Peyer's patch (tissue), 4 donors: ENCODE measurements at regions not wholly inside any gene's neighbourhood (a gene's known extent, or its start where the extent isn't known, plus 50 kb on each side); places are given as distances from the start of the nearest gene placed in this dataset.

ENCODE experiments used
- CTCF ChIP-seq, 6 experiments: fragments of 450-650 bp in 4 of 6; fragments of 200-600 bp in 2 of 6; sonication (generic) in 1 of 6; IDR thresholded peaks; one replicate each; pipeline ENCODE4 v1.5.1; 2017 to 2019; ENCODE audit warnings: antibody characterized with exemption in 6 of 6, mild to moderate bottlenecking in 3 of 6, moderate library complexity in 1 of 6
- POLR2A ChIP-seq, 2 donors: fragments of 450-650 bp; IDR thresholded peaks; one replicate each; pipeline ENCODE4 v1.5.1; 2017; ENCODE audit warnings: antibody characterized with exemption in 2 of 2, mild to moderate bottlenecking in 2 of 2, moderate library complexity in 2 of 2

DNA sequence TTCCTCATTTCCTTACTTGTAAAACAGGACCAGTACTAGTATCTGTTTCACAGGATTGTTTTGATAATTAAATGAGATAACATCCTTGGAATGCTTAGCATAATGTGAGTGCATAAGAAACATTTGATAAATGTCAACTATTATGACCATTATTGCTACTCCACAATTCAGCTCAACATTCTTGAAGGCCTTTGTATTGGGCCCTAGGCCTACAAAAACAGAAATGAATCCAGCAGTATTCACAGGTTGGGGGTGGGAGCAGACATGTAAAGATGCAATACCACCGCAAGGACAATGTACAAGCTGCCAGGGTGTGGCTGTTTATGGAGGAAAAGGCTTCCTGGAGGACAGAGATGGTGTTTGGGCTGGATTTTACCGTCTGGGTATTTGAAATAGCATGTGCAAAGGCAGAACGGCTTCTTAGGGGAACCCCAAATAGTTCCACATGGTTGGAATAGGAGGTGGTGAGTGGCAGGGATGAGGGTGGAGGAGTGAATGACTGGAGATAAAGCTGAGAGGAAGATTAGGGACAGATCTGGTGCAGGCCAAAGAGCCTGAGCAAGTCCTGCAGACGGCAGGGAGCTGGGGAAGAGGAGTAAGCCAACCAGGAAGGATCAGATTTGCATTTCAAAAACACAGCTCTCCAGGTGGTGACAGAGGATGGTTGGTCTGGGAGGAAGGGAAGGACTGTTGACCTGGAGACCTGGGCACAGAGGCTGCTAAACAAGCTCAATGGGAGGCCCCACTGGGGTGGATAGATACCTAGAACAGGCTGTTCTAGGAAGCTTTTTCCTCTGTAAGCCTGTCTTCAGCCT, 57.0 kb upstream of the EPB41L1 start:
- TF ChIP-seq CTCF (IDR thresholded peaks at IDR 0.05) (peak in 2 of 6 experiments; percentile 13 to 21), POLR2A (IDR thresholded peaks at IDR 0.05) (no peak)
